C1 segment of cervical spinal cord (tissue), 14 donors: ENCODE measurements at regions not wholly inside any gene's neighbourhood (a gene's known extent, or its start where the extent isn't known, plus 50 kb on each side); places are given as distances from the start of the nearest gene placed in this dataset.
A peak's percentile ranks its signal among the peaks of the same experiment; 100 is the strongest.
"Not testable (repeated sequence)": the region's sequence is repeated elsewhere in the genome, so short reads cannot be mapped to it uniquely, and the experiment has no call there.

Experiments
- DNase-seq, 14 donors: peaks; one replicate each; lab custom pipeline; 2025; lab: John Stamatoyannopoulos, UW

DNA sequence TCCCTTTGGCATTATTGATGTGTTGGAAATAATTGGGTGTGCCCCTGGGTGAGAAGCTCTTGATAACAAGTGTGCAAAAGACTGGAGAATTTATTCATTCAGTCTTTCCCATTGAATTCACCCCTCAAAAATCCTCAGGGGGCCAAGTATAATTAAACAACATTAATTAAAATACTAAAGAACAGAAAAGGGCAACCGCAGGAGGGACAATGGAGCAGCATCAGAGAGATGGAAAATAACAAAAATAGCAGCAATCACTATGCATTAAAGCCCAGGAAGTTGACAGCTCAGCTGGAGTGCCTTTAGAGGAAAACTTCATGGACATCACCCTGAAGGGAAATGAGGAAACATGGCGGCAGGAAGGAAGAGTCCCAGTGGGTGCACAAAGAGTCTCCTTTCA lies 227.6 kb downstream of the MINAR1 start:
- no peak for DNase-seq

DNA sequence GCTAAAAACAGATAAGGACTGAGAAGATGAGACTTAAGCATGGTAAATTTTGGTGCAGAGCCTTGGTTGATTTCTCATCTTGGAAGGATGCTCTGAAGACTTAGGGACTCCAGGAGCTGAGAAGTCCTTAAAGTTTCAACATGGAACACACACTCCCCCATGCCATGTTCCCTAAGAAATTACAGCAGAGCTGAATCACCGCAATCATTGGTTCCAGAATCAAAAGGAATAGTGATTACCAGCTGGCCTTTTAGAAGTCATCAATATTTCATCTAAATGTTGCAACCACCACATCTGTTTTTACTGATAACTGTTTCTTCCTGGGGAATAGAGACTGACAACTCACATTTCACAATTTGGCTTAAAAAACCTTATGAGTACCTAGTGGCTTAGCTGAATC lies 229.3 kb downstream of the MINAR1 start:
- no peak for DNase-seq

DNA sequence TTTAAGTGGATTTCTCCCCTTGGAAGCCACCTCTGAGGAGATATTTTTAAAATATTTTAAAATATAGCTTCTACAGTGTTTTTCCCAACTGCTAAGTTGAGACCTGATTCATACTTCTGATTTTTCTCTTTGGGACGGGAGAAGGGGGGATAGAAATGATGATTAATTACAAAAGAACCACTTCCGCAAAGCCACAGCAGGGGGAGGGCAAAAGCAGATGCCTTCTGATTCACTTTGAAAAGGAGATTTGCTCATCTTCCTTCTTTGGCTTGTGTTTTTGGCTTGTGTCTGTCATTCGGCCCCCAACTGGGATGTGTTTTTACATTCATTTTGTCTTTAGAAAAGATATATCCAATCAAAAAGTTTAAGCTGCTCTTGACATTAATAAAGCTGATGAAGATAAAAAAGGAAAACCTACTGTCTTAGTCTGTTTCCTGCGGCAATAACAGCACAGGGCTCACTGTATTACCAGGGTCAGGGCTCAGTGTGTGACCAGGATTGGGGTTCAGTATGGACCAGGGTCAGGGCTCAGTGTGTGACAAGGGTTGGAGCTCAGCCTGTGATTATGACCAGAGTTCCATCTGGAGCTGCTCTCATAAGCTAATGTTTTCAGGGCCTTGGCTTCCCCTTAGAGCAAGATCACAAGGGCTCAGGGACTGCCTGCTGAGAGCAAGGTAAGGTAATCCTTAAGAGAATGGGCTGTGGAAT lies 223.2 kb downstream of the MTHFS start:
- DNase-seq, result peak in 1 of 14 donors; percentile 10

DNA sequence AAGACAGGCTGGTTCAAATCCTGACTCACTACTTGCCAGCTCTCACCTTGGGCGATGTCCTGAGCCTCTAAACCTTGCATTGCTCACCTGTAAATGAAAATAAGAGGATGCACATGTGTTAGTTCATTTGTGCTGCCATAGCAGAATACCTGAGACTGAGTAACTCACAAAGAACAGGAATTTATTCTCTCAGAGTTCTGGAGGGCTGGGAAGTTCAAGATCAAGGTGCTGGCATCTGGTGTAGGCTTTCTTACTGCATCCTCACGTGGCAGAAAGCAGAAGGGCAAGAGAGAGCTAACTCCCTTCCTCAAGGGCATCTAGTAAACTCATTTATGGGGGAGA lies 222.7 kb downstream of the MTHFS start:
- no peak for DNase-seq

DNA sequence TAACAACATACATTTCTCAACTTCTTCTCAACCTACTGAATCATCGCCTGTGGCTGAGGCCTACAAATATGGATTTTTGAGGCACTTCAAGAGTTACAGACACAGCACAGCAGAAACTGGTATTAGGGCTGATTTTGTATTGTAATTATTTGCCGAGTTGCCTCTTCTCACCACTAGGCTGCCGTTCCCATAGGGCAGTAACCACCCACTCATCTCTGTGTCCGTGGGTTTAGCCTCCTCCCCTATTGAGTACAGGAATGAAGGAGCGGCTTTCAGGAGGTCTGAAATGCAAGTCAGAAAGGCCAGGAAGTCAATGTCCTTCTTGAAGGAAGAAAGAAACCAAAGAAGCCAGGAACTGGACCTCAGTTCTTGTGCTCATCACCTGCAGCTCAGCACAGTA lies 220.8 kb downstream of the MTHFS start:
- DNase-seq, result no peak

DNA sequence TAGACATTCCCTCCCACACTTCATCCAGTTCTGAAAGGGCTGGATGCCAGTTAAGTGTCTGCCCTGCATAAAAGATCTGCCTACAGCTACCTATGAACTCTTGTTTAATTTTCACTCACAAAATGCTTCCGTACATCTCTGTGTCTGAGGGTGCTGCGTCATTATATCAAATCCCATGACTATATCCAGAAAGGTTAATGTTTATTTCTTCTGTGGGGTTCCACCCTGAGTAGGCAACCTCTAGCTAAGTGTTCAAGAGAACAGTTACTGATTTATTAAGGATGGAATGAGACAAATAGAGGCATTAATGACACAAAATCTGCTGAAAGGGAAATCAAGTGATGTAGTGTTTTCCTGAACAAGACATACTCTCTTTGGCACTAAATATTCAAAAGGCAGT lies 220.2 kb downstream of the MTHFS start:
- DNase-seq, result no peak

DNA sequence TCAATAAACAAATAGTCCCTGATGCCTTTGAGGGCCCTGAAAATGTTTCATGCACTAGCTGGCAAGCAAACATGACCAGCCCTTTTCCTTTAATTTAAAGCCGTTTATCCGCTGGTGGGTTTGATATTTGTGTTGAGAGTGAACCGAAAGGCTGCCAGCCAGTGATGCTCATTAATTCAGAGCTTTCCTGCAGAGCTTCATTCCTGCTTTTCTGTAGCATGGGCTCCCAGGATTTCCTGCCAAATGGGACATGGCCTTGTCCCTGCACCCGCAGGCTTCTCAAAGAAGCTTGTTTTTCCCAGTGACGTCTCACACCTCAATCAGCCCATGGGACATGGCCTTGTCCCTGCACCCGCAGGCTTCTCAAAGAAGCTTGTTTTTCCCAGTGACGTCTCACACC lies 219.6 kb downstream of the MTHFS start:
- DNase-seq, result no peak

DNA sequence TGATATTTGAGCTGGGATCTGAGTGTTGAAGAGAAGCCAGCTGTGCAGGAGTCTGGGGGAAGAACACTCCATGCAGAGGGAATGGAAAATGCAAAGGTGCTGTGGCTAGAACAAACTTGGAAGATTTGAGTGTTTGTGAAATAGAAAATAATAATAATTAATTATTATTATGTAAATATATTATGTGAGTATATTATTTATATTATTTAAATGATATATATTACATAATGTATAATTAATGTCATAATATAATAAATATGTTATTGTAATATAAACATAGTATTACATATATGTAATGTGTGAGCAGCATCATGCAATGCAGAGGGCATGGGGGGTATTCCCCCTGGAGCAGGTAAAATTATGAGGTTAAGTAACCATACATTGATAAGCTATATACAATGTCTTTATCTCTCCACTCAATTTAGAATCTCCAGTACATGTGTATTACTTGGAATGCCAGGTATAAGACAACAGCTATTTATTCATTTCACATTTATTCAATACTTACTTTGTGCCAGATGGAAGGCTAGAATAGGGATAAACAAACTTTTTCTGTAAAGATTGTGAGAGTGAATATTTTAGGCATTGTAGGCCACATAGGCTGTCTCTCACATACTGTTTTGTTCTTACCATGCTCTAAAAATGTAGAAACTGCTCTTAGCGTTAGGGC lies 218.6 kb downstream of the MTHFS start:
- DNase-seq, result no peak

DNA sequence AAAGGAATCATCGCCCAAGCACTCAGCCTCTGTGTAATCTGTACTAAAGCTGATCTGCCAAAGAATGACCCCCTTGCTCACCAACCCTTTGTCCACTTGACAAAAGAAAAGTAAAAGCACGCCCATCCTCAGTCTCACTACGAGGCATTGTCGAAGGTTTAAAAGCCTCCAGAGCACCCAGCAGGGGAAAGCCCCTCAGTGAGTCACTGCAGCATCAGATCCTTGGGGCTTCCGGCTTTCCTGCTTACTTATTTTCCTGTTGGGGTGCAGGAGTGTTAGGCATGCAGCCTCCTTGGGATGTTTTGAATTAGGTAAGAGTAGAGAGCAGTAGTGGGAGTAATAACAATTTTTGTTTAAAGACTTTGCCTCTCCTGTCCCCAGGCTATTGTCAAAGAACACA lies 216.1 kb downstream of the MTHFS start:
- DNase-seq, result no peak

DNA sequence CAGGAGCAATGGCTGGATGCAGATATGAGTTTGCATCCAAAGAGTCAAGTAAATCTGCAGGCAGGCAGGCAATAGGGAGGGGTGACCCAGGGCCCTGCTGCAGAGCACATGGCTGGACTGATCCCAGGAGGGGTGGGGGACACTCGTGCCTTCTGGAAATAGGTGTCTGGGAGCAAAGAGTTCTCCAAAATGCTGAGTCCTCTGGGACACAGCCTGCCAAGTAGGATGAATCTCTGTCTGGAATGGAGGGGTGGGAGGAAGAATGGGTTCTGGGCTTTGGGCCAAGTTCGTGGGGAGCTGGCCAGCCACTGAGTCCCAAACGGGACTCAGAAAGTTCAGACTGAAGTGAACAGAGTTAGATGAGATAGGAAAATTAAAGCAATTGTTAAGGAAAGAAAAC lies 214.5 kb downstream of the MTHFS start:
- peak in 7 of 14 donors; percentile 9 to 60 (median 18) for DNase-seq

DNA sequence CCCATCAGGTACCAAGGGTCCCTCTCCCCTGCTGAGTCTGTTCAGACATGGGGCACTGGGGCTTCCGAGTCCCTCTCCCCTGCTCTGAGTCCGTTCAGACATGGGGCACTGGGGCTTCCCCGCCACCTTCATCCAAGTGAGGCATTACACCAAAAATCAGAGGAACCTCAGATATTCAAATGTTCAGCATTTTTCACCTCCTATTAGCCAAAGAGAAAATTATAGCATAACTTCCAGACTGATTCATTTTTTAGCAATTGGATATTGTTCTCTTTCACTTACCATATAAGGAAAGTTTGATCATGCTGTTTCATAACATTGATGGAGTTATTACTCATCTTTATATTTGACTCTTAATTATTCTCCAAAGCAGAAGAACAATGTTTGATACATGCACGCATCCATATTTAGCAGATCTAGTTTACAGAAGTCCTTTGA lies 213.9 kb downstream of the MTHFS start:
- no peak for DNase-seq

DNA sequence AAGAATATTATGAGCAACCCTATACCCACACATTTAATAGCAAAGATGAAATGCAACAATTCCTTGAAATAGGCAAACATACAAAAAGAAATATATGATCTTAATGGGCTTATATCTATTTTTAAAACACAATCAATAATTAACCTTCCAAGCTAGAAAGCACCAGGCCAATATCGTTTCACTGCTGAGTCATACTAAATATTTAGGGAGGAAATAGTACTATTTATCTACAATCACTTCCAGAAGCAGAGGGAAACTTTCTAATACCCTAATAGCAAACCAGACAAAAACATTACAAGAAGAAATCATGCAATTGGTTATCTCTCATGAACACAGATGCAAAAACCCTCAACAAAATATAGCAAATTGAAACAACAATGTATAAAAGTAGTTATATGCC lies 207.8 kb downstream of the MTHFS start:
- no peak for DNase-seq

DNA sequence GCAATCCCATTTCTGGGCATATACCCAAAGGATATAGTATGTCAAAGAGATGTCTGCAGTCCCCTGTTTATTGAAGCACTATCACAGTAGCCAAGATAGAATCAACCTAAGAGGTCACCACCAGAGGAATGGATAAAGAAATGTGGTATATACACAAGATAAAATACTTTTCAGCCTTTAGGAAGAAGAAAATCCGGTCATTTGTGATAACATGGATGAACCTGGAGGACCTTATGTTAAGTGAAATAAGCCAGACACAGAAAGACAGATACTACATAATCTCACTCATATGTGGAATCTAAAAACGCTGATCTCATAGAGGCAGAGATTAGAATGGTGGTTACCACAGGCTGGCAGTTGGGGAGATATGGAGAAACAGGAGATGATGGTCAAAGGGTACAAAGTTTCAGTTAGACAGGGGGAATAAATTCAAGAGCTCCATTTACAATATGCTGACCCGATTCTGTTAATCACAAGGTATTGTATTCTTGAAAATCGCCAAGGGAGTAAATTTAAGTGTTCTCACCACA lies 195.8 kb downstream of the MTHFS start:
- no peak for DNase-seq

DNA sequence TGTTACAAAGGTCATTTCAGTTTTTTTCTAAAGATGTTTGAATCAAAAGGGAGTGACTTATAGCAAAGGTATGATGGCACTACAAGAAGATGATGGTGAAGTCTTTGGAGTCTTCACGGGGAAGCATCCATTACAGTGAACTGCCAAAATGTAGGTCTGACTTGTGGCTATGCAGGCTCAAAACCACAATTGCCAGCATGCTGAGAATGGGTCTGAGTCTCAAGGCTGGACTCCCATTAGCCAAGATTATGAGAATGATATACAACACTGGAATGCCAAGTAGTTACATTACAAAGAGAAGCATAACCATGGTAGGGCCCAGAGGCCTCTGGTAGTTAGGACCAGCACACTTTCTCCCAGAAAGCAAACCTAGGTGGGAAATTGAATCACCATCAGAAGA lies 194.2 kb downstream of the MTHFS start:
- DNase-seq, result no peak

DNA sequence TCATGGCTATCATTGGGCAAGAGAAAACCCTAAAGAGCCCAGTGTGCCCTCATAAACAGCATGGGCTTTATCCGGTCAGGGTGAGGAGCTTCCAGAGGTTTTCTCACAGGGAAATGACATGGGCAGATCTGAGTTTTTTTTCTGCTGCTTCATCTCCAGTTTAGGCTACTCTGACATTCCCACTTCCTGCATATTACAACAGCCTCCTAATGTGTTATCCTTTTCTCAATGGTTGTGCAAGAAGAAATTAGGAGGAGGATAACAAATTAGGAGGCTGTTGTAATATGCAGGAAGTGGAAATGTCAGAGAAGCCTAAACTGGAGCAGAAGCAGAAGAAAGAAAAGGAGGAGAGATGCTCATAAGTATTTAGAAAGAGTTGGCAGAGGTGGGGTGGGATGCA lies 175.6 kb downstream of the MTHFS start:
- DNase-seq, result no peak

DNA sequence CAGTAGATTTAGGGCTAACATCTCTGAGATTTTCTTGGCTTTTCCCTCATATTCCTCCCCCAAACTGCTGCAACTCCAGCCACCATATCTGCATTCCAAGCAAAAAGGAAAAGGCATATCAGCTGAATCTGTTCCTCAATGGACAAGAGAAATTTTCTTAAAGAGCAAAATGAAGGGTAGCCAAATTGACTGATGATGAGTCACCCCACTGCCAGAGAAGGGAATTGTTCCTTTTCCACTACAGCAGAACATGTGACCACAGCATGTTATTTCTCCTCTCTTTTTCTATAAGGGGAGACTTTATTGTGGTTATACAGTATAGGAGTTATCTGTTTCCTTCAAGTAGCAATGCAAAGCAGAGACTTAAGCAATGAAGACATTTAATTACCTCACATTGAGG lies 172.5 kb downstream of the MTHFS start:
- no peak for DNase-seq

DNA sequence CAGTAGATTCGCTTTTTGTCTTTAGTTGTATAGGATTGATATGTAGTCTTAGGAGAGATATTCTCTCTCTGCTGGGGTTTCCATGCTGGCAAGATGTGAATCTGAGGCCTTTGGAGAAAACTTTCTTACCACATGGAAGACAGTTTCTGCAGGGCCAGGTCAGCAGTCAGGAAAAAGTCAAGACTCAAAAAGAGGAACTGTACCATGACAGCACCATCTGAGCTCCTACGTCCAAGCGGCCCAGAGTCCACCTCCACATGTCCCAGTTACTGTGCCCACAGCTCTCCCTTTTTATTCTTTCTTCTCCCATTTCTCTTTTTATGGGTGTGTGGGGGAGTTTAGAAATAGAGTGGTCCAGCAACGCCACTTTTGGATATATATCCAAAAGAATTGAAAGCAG lies 172.0 kb downstream of the MTHFS start:
- DNase-seq, result no peak

DNA sequence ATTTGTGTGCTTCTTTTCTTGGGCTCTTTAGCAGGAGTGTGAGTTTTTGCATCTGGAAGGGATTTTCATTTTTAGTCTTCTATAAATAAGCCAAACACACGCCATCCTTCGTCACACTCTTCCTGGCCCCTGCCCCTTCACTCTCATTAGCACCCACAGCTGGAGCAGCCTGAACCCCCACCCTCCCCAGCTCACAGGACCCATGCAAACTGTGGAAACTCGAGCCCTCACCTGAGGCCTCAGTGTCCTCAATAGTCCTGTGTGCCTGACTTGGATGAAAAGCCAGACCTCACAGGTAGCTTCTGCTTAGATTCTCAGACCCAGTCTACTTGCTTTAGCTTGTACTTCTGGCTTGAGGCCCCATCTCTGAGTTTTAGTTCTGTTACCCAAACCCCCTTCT lies 167.9 kb downstream of the MTHFS start:
- DNase-seq, result no peak

DNA sequence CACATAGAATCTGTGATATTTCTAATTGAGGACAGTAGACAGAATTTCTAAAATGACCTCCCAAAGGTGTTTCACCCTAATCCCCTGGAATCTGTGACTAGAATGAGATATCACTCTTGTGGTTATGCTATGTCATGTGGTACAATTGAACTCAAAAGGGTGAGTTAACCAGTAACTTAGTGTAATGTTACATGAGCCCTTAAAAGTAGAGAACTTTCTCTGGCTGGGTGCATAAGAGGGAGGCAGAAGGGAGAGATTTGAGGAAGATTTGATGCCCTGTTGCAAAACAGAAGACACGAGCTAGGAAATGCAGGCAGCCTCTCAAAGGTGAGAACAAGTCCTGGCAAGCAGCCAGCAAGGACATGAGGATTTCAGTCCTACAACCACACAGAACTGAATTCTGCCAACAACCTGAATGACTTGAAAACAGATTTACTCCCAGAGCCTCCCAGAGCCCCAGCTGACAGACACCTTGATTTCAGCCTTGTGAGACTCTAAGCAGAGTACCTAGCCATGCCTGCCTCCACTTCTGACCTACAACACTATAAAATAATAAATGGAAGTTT lies 160.3 kb downstream of the MTHFS start:
- DNase-seq, result no peak

DNA sequence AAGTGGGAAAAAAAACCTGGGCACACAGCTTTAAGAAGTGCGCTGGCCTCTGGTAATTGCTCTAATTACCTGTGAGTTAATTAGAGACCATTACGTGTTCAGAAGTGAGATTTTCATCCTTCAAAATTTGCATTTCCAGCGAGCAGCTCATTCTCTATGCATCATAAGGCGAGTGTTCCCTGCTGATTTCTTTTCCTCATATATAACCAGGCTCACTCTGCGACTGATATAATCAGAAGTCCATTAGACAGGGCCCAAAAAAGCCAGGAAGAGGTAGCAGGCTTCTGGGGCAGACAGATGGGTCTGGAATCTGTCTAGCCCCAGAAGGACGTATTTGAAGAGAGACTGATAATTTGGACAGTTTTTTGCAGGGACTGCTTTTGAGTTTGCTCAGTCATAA lies 158.7 kb downstream of the MTHFS start:
- no peak for DNase-seq

DNA sequence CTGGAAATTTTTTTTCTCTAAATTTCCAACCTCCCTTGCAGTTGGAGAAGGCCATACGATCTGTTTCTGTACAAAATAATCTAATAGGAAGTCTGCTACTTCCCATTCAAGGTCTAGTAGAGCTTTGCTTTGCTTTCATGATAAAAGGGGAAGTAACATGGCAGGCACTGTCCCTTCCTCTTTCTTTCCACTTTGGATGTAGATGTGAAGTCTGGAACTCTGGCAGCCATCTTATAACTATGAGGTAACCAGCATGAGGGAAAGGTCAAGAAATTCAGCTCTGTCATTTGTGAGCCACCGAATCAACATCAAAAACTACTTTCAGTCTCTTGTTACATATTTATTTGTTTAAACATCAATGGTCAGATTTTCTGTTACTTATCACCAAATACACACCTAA lies 156.3 kb downstream of the MTHFS start:
- no peak for DNase-seq

DNA sequence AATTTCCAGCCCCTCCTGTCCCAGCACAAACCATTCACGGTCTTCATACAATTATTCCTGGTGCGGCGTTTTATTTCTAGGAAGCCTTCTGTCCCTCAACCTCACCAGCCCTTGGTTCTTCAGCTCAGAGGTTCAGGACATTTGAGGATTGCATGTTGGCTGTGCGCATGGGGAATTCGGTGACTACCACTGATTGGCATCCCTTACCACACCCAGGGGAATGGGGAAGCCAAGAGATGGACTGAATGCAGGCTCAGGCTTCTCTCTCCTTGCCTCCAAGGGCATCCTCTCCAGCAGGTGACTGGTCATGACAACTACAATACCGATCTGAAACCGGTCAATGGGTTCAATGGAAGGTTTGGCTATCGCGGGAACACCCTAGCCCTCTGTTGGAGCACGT lies 153.8 kb downstream of the MTHFS start:
- no peak for DNase-seq

DNA sequence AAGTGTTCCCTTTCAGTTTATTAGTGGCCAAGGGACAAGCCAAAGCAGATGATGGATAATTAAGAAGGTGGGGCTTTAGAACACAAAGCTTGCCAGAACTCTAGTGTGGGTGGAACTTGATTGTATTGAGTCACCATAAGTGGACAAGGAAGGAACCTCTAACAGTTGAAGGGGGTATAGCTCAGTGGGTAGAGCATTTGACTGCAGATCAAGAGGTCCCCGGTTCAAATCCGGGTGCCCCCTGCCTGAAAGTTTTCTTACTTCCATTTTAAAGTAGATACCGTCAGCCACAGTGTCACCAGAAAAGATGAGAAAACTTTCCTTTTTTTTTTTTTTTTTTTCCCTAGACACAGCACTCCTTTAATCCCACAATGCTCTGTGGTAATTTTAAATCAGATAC lies 152.3 kb downstream of the MTHFS start:
- not testable (repeated sequence) for DNase-seq
